Astrocyte (in vitro differentiated cells and primary cell): ENCODE measurements at regions not wholly inside any gene's neighbourhood (a gene's known extent, or its start where the extent isn't known, plus 50 kb on each side); places are given as distances from the start of the nearest gene placed in this dataset.

Experiments
- EZH2 ChIP-seq: IDR thresholded peaks from 2 replicates; pipeline ENCODE4 v1.6.1; 2012; ENCODE audit warnings: mild to moderate bottlenecking, low read length, inconsistent platforms; ENCODE audit not compliant: insufficient read depth
- TF ChIP-seq, protein P1 (sequence below): IDR thresholded peaks from 2 replicates; pipeline ENCODE4 v1.5.1; 2011; ENCODE audit warnings: low read depth, mild to moderate bottlenecking, inconsistent platforms, low read length, moderate library complexity; ENCODE audit not compliant: insufficient read depth

- TF ChIP-seq, protein P1, sequence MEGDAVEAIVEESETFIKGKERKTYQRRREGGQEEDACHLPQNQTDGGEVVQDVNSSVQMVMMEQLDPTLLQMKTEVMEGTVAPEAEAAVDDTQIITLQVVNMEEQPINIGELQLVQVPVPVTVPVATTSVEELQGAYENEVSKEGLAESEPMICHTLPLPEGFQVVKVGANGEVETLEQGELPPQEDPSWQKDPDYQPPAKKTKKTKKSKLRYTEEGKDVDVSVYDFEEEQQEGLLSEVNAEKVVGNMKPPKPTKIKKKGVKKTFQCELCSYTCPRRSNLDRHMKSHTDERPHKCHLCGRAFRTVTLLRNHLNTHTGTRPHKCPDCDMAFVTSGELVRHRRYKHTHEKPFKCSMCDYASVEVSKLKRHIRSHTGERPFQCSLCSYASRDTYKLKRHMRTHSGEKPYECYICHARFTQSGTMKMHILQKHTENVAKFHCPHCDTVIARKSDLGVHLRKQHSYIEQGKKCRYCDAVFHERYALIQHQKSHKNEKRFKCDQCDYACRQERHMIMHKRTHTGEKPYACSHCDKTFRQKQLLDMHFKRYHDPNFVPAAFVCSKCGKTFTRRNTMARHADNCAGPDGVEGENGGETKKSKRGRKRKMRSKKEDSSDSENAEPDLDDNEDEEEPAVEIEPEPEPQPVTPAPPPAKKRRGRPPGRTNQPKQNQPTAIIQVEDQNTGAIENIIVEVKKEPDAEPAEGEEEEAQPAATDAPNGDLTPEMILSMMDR: no peak
- TF ChIP-seq EZH2: no peak
Observed at GRCh38 chr11:21794306-21794705, 398.6 kb upstream of the ANO5 start.
